ENCODE measurements at regions not wholly inside any gene's neighbourhood (a gene's known extent, or its start where the extent isn't known, plus 50 kb on each side); places are given as distances from the start of the nearest gene placed in this dataset.
A peak's percentile ranks its signal among the peaks of the same experiment; 100 is the strongest.
"Not testable (repeated sequence)": the region's sequence is repeated elsewhere in the genome, so short reads cannot be mapped to it uniquely, and the experiment has no call there.

DNA sequence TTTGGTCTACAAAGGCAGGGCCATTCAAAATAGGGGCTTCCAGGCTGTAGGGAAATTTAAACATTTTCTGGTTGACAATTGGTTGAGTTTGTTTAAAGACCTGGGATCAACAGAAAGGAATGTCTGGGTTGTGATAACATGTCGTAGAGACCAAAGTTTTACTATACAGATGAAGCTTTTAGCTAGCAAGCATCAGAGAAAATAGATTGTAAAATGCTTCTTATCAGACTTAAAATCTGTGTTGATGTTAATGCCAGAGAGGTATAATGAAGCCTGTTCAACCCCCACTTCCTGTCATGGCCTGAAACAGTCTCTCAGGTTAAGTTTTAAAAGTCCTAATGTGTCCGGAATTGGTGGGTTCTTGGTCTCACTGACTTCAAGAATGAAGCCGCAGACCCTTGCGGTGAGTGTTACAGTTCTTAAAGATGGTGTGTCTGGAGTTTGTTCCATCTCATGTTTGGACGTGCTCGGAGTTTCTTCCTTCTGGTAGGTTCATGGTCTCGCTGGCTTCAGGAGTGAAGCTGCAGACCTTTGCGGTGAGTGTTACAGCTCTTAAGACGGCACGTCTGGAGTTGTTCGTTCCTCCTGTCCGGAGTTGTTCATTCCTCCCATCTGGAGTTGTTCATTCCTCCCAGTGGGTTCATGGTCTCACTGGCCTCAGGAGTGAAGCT is 86.5 kb upstream of the HMCN1 start:
- not testable (repeated sequence) for DNase-seq (ENCODE audit: extremely low spot score, insufficient read length, low read depth); FAIRE-seq

GRCh38 chr1:185646202-185646683 is 87.9 kb upstream of the HMCN1 start:
- FAIRE-seq (no peak), DNase-seq (ENCODE audit: extremely low spot score, insufficient read length, low read depth) (no peak)

DNA sequence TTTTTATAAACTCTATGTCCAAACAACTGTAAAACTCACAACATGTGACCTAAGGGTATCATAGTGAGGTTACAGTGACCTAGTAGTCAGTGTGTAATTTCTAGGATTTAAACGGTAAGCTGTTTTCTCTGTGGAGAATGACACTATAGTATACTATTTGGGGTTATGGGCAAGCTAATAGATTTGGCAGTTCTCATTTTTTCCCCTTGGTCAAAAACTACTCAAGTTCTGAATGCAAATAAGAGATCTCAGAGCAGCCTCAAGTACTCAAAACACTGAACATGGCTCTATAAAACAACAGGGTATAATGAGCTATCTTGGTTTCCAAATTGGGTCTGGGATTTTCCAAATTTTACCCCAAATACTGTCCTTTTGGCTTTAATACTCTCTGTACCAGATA is 88.5 kb upstream of the HMCN1 start:
- no peak for DNase-seq (ENCODE audit: extremely low spot score, insufficient read length, low read depth)

DNA sequence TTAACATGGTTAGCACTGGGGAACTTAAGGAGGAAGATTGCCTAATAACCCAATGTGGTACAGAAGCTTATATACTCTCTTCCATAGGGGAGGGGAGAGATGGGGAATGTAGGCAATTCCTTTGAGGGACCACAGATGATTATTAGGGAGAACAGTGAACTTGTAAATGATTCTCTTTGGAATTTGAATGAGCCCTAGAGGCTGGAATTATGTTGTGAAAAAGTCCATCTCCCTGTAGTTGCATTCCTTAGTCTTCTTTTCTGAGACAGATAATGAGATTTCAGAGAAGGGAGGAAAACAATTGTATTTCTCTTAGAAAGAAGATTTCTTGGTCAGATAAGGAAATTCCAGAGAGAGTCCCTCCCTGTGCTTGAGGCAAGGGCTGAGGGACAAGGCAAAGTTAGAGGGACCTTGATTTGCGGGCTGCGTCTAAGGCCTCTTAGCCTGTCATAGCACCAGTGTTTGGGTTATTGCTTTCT is 89.0 kb upstream of the HMCN1 start:
- FAIRE-seq (no peak), DNase-seq (ENCODE audit: extremely low spot score, insufficient read length, low read depth) (no peak)

More for the DNA sequence above, 88.5 kb upstream of the HMCN1 start:
- FAIRE-seq: no peak

GRCh38 chr1:185644531-185644930 is 89.7 kb upstream of the HMCN1 start:
- FAIRE-seq: no peak
- DNase-seq (ENCODE audit: extremely low spot score, insufficient read length, low read depth): no peak

GRCh38 chr1:185636848-185637247 is 97.3 kb upstream of the HMCN1 start:
- FAIRE-seq: peak; percentile 93
- peak; percentile 50 for DNase-seq (ENCODE audit: extremely low spot score, insufficient read length, low read depth)

DNA sequence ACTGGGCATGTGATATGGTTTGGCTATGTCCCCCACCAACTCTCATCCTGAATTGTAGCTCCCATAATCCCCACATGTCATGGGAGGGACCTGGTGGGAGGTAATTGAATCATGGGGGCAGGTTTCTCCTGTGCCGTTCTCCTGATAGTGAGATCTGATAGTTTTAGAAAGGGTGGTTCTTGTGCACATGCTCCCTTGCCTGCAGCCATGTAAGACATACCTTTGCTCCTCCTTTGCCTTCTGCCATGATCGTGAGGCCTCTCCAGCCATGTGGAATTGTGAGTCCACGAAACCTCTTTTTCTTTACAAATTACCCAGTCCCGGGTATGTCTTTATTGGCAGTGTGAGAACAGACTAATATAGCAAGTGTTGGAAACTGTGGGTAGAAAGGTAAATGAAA is 99.5 kb upstream of the HMCN1 start:
- no peak for FAIRE-seq

DNA sequence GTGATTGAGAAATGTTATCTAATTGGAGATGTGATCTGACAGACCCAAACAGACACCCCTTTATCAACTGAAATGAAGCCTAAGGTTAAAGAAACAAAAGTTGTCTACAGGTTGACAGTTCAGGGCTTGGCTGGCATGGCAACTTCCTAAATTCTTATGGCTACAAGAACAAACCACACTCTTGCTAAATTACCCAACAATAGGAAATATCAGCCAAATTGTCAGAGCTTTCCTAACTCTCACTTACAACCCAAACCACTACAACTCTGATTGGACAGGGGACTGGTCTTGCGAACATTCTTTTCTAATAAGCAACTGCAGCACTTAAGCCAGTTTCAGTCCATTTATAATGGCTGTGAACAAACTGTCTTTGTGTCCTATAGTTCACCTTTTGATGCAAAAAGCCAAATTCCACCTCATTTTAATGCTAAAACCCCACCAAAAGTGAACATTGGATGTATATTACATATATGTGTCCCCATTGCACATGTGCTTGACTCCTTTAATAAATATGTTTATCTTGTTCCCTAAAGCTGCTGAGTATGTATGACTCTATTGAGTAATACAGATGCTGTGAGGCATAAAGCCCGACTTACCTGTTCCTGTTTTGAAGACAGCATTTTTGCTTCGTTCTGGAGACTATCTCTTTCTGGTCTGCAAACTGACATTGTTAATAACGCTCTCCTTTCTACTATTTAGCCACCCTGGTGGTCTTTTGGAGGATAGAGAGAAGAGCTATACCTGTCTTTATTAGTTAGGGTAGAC is 101.3 kb upstream of the HMCN1 start:
- FAIRE-seq (no peak), DNase-seq (ENCODE audit: extremely low spot score, insufficient read length, low read depth) (no peak)

More for the DNA sequence above, 99.5 kb upstream of the HMCN1 start:
- DNase-seq (ENCODE audit: extremely low spot score, insufficient read length, low read depth): no peak

- FAIRE-seq (no peak), DNase-seq (ENCODE audit: extremely low spot score, insufficient read length, low read depth) (no peak)
Measured at GRCh38 chr1:185631843-185632242, 102.3 kb upstream of the HMCN1 start.

DNA sequence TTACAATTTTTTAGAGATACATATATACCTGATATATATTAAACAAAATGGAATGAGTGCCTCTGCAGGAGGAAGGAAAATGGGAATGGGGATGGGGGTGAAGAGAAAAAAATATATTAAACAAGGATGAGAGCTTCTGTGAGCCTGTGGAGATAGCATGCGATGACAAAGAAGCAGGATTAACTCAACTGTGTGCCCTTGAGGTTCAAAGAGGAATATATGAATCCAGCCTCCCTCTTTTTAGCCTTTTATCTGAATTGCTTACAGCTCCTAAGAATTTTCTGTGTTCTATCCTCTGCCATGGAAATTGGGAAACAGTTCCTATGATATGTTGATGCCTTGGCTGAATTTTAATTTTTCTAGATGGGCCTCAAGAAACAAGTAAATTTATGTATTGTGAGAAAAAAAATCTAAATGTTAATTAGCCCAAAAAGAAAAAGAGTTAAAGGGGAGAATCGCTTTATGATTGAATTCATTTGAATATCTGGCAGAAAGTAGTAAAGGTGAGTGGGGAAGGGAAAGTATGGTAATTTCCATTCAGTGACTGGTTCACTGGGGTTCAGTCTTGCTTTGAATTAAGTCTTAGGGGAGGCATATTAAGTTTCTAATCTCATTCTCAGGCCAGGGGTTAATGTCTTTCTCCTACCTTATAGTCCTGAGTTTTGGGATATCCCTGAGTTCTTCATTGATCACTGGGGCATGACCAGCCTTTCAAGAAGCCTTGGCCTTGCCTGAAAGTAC is 106.3 kb upstream of the HMCN1 start:
- DNase-seq (ENCODE audit: extremely low spot score, insufficient read length, low read depth): no peak
- FAIRE-seq: no peak

DNA sequence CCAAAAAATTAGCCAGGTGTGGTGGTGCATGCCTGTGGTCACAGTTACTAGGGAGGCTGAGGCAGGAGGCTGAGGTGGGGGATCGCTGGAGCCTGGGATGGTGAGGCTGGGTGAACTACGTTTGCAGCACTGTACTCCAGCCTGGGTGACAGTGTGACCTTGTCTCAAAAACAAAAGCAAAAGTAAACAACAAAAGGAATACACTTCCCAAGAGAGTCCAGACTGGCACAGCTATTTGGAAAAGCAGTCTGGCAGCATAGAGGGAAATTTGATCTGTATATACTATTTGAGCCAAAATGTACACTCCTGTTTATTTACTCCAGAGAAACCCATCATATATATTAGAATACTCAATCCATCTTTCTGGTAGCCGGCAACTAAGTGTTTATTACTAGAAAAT is 107.0 kb upstream of the HMCN1 start:
- DNase-seq (ENCODE audit: extremely low spot score, insufficient read length, low read depth) (no peak), FAIRE-seq (no peak)

- no peak for DNase-seq (ENCODE audit: extremely low spot score, insufficient read length, low read depth)
Measured at GRCh38 chr1:185626344-185626743, 107.8 kb upstream of the HMCN1 start.

GRCh38 chr1:185610954-185611353 is 123.2 kb upstream of the HMCN1 start:
- FAIRE-seq (no peak), DNase-seq (ENCODE audit: extremely low spot score, insufficient read length, low read depth) (no peak)

More at GRCh38 chr1:185626344-185626743, 107.8 kb upstream of the HMCN1 start:
- no peak for FAIRE-seq

DNA sequence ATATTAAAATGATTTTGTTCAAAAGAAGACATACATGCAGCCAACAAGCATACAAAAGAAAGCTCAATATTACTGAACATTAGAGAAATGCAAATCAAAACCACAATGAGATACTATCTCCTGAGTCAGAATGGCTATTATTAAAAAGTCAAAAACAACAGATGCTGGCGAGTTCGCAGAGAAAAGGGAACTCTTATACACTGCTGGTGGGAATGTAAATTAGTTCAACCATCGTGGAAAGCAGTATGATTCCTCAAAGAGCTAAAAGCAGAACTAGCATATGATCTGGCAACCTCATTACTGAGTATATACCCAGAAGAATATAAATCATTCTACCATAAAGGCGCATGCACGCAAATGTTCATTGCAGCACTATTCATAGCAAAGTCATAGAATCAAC is 126.0 kb upstream of the HMCN1 start:
- FAIRE-seq: peak; percentile 73
- no peak for DNase-seq (ENCODE audit: extremely low spot score, insufficient read length, low read depth)

DNA sequence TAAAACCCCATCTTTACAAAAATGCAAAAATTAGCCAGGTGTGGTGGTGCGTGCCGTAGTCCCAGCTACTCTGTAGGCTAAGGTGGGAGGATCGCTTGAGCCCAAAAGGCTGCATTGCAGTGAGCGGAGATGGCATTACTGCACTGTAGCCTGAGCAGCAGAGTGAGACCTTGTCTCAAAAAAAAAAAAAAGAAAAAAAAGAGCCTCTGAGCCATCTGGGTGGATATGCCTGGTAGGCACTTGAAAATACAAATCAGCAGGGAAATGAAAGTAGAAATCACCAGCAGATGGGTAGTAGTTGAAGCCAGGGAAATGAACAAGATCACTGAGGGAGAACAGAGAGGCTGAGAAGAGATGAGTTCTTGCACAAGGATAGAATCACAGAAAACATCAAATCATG is 131.0 kb upstream of the HMCN1 start:
- FAIRE-seq (peak; percentile 70), DNase-seq (ENCODE audit: extremely low spot score, insufficient read length, low read depth) (no peak)

- DNase-seq (ENCODE audit: extremely low spot score, insufficient read length, low read depth) (no peak), FAIRE-seq (peak; percentile 73)
Measured at GRCh38 chr1:185601189-185601588, 133.0 kb upstream of the HMCN1 start.

- FAIRE-seq (no peak), DNase-seq (ENCODE audit: extremely low spot score, insufficient read length, low read depth) (no peak)
Measured at GRCh38 chr1:185600641-185601040, 133.6 kb upstream of the HMCN1 start.

DNA sequence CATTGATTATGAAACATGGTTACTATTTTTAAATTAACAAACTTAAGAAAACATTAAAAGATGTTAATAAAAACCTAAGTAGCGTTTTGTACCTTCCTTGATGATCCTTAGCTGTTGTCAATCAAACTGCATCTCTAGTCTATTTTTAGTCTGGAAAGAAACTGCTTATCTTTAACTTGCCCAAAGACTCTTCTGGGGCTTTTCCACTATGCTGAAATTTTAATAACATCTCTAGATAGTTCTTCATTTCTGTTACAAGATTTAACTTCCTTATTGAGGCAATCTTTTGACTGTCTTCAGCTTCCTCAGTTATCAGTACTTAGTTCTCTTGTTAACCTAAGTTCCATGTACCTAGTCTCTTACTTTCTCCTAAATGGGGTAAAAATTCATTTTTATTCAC is 135.9 kb upstream of the HMCN1 start:
- DNase-seq (ENCODE audit: extremely low spot score, insufficient read length, low read depth) (no peak), FAIRE-seq (no peak)

- DNase-seq (ENCODE audit: extremely low spot score, insufficient read length, low read depth) (peak; percentile 14), FAIRE-seq (peak; percentile 68)
Measured at GRCh38 chr1:185595835-185596667, 138.1 kb upstream of the HMCN1 start.

Measured in GM18507 (cell line).